ENCODE measurements at regions not wholly inside any gene's neighbourhood (a gene's known extent, or its start where the extent isn't known, plus 50 kb on each side); places are given as distances from the start of the nearest gene placed in this dataset.

DNA sequence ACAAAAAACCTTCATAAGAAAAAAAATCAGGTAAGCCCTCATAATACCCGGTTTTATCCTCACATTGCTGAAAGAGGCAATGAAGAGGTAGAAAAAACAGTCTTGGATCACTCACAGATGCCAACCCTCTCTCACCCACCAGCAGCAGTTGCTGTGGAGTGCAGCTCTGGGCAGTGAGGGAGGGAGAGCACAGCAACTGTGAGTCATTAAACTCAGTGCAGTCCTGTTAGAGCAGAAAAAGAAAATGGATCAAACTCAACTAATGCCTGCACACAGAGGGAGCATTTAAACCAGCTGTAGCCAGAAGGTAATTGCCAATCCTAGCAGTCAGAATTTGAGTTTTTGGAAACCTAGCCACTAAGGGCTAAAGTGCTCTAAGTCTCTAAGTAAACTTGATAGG is 1050.6 kb upstream of the ALCAM start:
- TF ChIP-seq CTCF (IDR thresholded peaks at IDR 0.05) (no peak), POLR2A (IDR thresholded peaks at IDR 0.05) (no peak)
